GM21381 (cell line): ENCODE measurements at regions not wholly inside any gene's neighbourhood (a gene's known extent, or its start where the extent isn't known, plus 50 kb on each side); places are given as distances from the start of the nearest gene placed in this dataset.
"Not testable (repeated sequence)": the region's sequence is repeated elsewhere in the genome, so short reads cannot be mapped to it uniquely, and the experiment has no call there.

Experiments
- ATAC-seq: cut with Tn5 transposase; IDR thresholded peaks from one replicate; pipeline ENCODE4 v1.9.1; 2021; ENCODE audit warnings: mild to moderate bottlenecking, moderate library complexity; ENCODE audit not compliant: unreplicated experiment

DNA sequence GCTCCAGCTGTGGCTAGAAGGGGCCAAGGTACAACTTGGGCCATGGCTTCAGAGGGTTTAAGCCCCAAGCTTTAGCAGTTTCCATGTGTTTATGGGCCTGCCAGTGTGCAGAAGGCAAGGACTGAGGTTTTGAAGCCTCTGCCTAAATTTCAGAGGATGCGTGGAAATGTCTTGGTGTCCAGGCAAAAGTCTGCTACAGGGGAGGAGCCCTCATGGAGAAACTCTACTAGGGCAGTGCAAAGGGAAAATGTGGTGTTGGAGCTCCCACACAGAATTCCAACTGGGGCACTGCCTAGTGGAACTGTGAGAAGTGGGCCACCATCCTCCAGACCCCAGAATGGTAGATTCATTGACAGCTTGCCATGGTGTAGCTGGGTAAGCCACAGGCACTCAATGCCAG, 527.2 kb upstream of the RORB start:
- ATAC-seq, result no peak

GRCh38 chr9:73976424-73976823, 520.7 kb upstream of the RORB start:
- not testable (repeated sequence) for ATAC-seq

DNA sequence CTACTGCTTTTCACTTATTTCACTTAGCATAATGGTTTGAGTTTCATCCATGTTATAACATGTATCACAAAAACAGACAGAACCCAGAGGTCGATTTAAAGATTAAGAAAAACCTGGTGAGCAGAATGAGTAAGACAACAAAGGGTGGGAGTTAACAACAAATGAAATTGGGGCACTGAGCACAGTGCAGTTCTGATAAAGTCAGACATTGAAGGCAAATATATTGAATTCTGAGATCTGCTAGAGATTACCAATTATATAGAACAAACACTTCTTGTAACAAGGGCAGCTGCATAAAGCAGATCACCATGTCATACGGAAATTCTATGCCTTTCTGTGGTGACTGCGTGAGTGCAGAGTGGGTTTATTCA, 517.3 kb upstream of the RORB start:
- no peak for ATAC-seq

DNA sequence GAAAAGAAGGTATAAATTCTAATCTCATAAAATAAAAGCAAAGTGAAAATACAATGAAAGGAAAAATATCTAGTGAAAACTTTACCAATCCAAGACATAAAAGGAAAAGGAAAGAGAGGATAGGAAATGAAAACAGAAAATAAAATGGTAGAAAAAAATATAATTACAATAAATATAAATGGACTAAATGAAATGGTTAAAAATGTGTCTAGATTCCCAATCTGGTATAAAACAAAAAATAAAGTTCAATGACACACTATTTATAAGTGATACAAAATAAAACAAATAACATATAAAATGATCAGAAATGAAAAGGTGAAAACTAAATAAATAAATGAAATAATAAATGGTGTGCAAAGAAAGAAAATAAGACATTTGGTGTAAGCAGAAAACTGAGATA, 516.4 kb upstream of the RORB start:
- no peak for ATAC-seq

GRCh38 chr9:73981405-73981804, 515.7 kb upstream of the RORB start:
- ATAC-seq, result no peak

- ATAC-seq, result no peak
Observed at GRCh38 chr9:73995836-73996235, 501.3 kb upstream of the RORB start.

- ATAC-seq, result no peak
Observed at GRCh38 chr9:73996844-73997243, 500.3 kb upstream of the RORB start.

DNA sequence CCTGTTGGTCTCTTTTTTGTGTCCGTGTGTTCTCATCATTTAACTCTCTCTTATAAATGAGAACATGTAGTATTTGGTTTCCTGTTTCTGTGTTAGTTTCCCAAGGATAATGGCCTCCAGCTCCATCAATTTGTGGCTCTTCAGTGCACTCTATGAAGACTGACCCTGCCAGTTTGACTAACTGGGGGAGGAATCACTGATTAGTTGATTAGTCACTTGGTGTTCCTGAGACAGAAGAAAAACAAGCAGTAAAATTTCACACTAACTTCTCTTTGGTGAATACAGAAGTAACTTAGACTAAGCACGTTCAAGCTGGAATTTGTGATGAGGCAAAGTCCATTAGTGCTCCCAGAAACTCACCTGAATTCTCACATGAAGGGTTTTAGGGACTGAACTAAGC, 495.8 kb upstream of the RORB start:
- ATAC-seq, result no peak

DNA sequence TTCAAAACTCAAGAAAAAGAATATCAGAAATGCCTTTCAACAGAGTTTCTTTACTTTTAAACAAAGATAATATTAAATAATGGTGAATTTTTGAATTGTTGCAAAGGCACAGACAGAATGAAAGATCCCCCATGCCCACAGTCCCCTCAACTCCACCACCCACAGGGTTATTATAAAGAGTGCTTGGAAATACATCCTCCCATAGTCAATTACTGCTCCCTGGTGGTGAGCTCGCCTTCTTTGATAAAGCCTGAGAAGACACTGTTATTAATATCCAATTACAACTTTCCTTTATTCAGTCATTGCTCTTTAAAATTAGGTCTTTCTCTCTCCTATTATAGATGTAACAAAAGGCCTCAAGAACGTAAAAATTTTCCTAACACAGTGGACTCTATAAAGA, 490.2 kb upstream of the RORB start:
- no peak for ATAC-seq

GRCh38 chr9:74007833-74008232, 489.3 kb upstream of the RORB start:
- no peak for ATAC-seq

DNA sequence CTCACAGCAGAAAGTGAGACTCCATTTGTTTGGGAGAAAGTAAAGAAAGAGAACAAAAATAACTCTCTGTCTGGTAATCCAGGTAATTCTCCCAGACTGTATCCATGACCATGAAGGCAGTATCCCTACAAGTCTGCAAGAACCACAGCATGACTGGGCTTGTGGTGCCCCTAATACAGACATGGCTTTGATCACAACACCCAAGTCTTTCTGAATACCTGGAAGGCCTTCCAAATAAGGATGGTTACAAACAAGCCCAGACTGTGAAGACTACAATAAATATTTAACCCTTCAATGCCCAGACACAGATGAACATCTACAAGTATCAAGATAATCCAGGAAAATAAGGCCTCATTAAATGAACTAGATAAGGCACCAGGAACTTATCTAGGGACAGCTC, 481.1 kb upstream of the RORB start:
- ATAC-seq, result no peak

GRCh38 chr9:74025402-74025925, 471.7 kb upstream of the RORB start:
- ATAC-seq, result no peak

DNA sequence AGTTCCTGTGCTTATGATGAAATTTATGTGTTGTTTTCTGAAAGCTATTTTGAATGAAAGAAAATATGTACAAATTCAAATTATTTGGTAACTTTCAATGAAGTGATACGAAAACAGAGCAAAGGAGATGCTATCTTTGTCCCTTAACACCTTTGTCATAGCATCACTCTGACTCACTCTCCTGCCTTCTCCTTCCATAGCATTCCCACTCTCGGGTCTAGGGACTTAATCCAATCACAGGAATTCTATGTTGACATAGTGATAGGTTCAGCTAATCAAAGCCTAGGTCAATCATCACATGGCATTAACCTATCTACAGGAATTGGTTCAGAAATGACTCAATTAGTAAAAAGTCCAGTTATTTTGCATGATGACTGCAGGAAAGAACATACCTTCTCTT, 464.7 kb upstream of the RORB start:
- no peak for ATAC-seq

GRCh38 chr9:74035786-74036185, 461.3 kb upstream of the RORB start:
- no peak for ATAC-seq

- ATAC-seq, result no peak
Observed at GRCh38 chr9:74036549-74037231, 460.4 kb upstream of the RORB start.

DNA sequence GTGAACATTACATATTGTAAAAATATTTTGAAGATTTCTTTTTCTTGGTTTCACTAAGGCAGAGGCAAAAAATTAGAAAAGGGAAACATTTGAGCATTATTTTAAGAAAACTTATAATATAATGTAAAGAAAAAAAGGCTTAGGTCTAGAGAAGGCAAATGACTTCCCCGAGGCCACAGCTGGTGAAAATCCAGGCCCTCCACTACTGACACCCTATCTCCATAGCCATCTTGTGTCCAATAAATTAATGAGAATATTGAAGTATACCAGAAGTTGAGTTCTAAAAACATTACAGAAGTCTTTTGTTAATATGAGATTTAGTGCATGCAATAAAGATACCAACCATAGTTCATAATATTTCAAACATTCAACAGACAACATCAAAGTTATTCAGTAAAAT, 459.9 kb upstream of the RORB start:
- no peak for ATAC-seq

DNA sequence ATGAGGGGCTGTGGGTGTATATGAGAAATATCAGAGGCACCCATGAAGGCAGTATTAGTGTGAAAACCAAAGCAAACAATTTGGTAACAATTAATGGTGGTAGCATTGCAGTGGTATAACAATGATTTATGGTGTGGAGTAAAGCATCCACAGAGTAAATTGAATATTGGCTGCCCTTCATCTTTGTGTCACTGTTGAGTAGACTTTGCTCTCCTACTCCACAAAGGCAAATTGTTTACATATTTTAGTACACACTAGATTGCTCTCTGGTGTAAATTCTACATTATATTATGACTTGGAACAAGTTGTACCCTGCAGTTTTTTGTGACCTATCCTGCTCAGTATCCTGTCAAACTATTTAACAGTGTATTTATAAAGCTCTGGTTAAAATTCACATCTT, 455.5 kb upstream of the RORB start:
- no peak for ATAC-seq

GRCh38 chr9:74044844-74045243, 452.3 kb upstream of the RORB start:
- ATAC-seq, result no peak

GRCh38 chr9:74056023-74056422, 441.1 kb upstream of the RORB start:
- no peak for ATAC-seq

GRCh38 chr9:74057051-74057450, 440.1 kb upstream of the RORB start:
- not testable (repeated sequence) for ATAC-seq

DNA sequence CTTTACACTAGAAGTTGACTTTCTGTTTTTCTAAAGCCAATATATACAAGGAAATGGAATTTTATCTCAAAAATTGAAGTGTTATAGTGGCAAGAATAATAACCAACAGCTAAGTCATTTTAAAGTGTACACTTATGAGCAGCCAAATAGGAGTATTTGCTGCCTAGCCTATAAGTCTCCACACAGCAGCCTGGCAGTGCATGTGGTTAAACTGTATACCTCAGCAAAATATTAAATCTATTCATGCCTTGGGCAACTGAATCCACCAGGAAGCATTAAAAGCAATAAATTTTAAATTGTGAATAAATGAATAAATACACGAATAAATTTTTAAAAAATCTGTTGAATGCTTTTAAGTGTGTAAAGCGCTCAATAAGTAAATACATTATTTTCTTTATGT, 432.4 kb upstream of the RORB start:
- ATAC-seq, result no peak

DNA sequence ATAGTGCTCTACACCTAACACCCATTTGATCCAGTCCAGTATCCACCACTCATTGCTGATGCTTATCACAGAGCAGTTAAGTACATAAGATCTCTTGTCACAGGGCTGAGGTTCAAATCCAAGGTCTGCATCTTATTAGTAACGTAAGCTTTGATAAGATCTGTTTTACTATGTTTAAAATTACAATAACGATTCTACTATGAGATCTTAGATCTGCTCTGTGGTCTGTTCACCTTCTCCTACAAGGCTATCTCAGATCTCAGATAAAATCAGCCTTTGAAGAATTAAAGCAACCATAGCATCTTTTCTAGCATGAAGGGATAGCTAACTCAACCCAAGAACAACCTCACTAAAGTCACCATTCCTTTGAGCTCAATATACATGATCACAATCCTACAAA, 431.0 kb upstream of the RORB start:
- no peak for ATAC-seq

- no peak for ATAC-seq
Observed at GRCh38 chr9:74066605-74067004, 430.5 kb upstream of the RORB start.
